ENCODE measurements at regions not wholly inside any gene's neighbourhood (a gene's known extent, or its start where the extent isn't known, plus 50 kb on each side); places are given as distances from the start of the nearest gene placed in this dataset.

DNA sequence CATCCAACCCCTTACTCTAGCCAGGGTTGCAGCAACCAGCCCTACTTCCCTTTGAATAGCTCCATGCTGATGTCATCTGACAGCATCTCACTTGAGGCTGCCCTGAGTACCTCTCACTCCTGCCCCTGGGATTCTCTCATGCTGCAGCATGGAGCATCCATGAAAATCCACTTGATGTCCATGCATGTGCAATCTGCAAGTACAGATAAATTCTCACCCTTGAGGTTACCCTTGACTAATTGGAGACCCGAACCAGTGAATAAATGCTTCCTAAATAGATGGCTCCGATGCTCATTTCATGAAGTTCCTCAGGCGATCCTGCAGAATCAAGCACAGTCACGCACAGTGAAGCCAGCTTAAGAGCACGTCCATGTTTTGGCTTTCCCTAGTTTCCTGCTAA is 298.3 kb downstream of the RBM43 start:
- no peak for FAIRE-seq

DNA sequence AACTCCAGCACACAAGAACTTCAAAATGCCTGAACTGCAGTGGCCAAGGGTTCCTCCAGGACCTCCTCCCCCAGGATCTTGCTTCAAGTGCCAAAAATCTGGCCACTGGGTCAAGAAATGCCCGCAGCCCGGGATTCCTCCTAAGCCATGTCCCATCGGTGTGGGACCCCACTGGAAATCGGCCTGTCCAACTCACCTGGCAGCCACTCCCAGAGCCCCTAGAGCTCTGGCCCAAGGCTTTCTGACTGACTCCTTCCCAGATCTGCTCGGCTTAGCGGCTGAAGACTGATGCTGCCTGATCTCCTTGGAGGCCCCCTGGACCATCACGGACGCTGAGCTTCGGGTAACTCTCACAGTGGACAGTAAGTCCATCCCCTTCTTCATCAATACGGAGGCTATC is 306.4 kb downstream of the RBM43 start:
- no peak for FAIRE-seq

DNA sequence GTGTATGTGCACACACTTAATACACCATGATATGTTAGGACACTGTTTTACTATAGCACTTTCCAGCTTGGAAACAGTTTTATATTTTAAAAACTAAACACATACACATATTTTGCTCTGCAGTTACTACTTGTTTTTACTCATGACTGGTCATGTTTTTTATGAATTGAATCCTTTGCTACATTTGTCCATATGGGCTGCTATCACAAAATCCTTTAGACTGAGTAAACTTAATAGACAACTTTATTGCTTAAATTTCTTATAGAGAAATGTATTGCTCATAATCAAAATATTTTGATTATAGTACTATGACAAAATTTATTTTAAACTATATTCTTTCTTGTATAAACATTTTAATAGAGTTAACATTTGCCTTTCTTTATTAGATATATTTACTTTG is 314.8 kb downstream of the RBM43 start:
- FAIRE-seq: peak; percentile 82

DNA sequence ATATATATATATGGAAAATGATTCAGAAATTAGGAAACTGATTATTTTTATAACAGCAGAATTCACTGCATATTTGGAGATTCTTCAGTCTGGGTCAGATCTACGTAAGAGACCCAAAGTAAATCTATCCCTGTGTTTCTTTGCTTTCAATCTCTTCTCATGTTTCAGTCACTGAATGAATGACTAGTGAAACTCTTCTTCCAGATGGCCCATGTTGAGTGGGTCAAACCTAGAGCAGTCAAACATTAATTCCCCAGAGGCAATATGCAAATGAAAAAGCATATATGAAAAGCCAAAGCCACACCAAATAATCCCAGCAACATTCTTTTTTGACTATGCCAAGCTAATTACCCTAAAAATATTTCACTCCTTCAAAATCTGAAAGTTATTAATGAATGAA is 317.3 kb downstream of the RBM43 start:
- no peak for FAIRE-seq

DNA sequence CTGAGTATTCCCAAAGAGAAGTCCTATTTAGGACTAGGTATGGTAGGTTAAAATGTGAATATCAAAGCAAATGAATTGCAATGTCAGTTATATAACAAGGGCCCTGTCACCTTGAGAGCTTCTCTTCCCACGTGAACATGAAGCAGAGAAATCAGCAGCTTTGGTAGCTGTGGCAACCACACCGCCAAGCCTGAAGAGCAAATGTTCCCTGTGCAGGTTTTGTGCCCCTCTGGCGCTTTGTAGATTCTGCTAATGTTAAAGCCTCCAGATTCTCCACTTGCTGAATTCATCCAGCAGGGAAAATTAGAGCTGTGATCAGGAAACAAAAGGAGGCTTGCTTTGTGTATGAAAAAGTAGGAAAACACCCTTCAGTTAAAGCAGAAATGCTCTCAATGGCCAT is 322.6 kb downstream of the RBM43 start:
- FAIRE-seq: no peak

DNA sequence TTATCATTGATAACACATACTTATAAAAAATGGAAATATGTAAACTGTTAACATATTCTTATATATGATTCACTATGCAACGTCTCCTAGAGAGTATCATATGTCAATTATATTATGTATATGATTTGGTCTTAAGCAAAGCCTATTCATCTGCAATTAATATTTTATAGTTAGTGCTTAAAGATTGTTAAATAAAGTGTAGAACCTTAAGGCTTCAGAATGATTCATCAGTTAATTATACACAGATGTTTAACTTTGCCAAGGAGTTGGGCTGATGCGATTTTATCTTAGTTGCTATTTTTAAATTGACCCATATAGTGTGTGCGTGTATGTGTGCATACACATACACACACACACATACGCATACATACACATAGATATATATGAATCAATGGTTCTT is 323.1 kb downstream of the RBM43 start:
- FAIRE-seq: no peak

DNA sequence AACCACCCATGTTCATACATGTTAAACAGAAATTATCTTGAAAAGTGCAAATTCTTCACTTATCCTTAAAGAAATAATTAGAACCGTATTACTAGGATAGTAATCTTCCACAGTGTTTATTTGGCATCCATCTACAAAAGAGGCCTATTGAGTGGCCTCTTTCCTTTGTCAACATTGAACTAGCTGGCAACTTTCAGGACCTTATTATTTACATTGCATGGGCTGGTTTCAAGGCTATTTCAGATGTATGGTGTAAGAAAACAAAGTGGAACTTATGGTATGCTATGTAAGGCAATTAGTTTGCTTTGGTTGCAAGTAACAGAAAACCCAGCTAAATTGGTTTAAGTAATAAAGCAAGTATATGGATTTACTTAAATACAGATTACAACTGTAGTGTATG is 324.6 kb downstream of the RBM43 start:
- no peak for FAIRE-seq

DNA sequence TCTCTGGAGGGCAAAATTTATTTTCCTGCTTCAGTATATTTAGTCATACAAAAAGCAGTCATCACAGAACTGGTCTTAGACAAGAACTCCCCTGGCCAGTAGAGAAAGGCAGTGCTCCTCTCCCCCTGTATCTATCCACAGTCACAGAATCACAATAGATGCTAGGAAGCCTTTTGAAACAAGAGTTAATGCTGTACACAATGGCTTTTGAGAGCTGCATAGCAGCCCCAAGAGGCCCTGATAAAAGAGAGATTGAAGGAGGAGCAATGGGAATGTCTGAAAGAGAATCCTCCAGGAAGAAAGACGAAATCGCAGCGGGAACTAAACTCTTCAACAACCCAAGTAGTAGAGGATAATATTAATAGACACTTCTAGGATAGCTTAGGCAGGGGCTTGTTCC is 330.2 kb downstream of the RBM43 start:
- FAIRE-seq: no peak

DNA sequence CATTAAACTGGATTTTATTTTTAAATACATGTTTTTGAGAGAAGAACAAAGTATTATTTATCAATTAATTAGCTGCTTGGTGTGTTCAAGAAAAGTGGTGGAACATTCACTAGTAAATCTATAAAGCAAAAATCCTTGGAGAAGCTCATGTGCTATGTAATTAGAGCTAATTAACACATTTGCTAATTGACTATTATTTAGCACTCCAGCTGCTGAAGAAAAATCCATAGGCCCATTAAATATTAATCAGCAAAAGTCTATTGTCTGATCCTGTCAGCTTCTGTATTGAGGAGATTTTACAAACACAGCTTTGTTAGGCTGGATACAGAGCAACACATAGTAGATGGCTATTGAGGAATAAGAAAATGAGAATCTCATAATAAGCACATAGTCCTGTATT is 336.1 kb downstream of the RBM43 start:
- FAIRE-seq: no peak

DNA sequence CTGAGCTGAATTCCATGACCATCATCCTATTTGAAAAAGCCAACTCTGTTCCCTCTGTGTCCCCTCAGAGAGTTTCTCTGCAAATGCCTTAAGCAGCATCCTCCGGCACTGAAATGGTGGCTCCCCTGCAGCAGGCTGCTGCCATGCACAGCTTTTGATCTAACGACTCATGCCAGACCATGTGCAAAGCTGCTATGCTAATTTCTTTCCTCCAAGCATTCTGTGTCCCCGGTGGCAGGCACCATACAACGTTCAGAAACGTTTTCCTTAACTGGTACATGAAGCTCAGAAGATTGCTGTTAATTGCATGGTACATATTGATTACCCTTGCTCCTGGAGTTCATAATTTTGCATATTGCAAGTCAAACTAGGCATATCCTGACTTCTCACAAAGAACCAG is 336.8 kb downstream of the RBM43 start:
- FAIRE-seq: no peak

DNA sequence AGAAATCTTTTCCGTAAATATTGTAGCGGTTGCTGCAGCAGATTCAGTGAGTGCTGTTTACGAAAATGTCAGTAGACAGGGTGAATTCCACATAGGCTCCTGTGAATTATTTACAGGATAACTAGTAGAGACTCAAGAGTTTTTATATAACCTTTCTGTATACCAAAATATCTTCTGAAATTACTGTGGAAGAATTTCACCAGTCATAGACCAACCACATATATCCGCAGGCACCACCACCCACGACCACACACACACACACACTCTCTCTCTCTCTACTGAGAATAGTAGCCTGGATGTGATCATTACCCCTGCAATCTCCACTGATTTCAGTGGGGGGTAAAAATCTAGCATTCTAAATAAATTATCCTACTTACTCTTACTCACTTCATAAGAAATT is 341.8 kb downstream of the RBM43 start:
- FAIRE-seq: no peak

DNA sequence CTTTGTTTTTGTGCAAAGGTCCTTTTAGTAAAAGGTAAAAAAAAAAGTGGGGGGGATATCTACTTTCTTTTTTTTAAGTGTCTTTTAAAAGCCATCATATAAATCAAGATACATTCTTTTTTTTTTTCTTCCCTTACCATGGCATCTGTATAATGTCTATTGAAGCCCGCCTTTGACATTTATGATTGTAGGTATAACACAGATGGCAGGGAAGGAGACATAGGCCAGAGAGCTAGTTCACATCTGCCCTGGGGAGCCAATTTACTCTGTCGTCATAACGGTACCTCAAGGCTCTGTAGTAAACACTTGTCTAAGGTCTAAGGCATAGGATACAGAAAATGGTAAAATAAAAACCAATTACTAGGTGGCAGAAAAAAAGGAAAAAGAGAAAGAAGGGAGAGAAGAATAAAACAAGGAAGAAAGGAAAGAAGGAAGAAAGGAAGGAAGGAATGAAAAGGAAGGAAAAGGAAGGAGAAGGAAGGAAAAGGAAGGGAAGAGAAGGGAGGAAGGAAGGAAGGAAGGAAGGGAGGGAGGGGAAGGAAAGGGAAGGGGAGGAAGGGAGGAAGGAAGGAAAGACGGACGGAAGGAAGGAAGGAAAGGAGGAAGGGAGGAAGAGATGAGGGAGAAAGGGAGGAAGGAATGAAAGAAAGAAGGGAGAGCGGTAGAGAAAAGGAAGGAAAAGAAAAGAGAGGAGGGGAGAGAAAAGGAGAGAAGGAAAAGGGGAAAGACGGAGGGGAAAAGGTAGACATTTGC is 343.5 kb downstream of the RBM43 start:
- FAIRE-seq: no peak

DNA sequence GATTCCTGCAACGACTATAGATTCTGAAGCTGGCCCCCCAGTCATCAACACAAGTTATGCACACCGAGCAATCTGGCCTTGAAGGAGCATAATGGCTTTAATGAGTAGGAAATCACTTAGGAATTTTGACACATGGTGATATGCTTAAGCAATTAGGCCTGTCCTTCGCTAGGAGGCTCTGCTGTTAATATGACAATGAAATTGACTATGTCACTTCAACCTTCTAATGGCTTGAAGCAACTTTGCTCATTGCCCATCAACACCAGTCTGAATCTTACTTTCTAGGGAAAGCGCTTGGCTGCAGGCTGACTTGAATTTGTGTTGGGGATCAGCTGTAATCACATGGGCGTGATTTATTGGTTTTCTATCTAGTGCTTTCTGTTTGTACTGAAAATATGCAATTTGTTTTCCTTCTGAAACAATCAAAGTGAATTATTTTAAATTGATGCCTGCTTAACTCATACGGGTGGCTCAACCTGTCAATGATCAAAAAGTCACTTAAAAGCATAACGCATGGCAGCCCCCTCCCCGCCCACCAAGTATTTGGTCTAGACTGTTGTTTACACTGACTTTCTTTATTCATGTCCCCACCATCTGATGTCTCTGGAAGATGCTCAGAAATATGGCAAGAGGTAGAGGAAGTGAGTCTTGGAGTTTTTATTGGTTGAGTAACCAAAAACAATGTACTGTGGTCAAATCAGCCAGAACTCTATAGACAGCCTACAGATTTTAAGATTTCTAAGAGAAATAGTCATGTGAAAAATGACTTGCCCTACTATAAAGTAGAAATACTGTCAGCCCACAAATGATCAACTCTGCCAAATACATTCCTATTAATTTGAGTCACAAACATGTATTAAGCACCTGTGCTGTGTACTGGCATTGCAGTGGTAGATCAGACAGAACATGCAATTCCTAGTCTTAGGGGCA is 344.9 kb downstream of the RBM43 start:
- no peak for FAIRE-seq

DNA sequence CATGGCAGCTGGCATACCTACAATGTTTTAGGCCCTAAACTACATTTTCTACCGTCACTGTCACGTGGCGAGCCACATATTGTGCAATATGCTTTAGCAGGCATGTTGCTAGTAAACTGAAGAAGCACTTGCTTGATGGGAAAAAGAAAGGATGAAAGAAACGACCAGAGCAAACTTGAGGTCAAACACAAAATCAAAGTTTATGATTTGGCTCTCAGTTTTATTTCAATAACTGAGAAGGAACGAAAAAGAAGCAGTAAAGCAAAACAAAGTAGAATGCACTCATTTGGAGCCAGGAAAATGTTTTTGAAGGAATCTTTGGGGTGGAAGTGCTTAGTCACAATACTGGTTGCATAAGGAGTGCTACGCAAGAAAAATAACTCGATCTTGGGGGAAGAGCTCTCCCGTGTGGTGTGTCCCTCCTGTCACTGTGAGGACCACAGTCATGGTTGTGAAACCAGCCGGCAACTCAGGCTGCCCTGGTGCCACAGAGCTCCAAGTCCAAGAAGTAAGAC is 349.8 kb downstream of the RBM43 start:
- no peak for FAIRE-seq

DNA sequence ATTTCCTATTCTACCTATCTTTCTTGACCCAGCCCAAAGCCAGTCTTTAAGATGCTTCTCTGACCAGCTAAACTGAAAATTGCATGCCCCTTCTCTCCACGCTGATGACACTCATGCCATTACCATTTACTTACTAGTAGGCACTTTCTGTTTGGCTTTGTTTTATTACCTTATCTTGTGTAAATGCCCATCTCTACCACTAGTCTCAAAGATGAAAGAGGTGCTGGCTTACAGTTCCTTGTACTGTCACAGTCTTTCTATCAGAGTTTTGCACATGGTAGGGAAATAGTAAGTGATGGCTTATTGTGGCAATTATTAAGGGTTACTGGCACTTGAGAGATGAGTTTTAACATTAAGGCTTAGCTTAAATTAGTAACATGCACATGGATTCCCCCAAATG is 352.1 kb downstream of the RBM43 start:
- FAIRE-seq: no peak

DNA sequence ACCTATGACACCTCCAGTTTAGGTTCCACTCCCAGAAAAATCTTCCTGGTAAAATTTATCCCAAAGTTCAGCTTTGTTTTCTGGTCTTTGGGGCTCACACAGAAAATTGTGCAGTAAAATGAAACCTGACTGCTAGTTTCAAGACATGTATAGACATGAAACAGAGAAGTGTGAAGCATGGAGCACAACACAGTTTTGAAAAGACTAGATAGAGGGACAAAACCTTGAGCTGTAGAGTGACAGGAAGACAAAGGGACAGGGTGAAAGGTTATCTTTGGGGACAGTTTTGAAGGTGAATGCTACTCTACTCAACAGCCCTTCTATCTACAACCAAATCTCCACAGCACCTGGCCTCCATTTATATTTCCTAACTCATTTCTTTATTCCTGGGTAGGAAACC is 352.6 kb downstream of the RBM43 start:
- no peak for FAIRE-seq

DNA sequence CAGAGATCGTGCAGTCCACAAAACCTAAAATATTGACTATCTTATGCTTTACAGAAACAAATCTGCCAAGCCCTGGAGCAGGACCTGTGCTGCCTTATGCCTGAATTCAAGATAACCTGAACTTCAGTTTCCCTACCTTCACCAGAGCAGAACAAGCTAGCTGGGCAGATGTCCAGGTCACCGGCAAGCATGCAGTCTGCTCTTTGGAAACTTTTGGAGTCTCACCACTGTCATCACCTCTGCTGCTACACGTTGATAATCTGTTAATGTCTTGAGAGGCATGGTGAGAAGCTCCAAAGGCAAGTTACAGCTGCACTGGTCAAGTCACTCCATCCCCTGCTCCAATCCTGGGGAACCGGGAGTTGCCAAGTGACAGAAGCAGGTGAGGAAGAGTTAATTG is 354.2 kb downstream of the RBM43 start:
- no peak for FAIRE-seq

DNA sequence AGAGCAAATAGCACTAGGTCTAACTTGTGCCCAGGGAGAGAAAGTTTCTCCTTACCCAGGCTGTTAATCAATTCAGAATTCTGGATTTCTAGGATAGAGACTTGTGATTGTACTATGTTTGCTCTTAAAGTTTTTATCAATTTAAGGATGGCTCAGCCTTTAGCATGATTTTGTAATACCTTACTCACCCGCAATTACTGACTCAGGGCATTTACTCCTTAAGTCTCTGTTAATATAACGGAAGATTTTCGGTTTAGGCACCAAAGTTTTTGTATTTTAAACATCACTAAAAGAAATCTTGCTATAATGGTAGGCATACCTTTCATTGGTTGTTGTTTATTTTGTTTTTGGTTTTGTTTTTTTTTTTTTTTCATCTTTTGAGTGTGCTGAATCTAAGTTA is 358.2 kb downstream of the RBM43 start:
- no peak for FAIRE-seq

DNA sequence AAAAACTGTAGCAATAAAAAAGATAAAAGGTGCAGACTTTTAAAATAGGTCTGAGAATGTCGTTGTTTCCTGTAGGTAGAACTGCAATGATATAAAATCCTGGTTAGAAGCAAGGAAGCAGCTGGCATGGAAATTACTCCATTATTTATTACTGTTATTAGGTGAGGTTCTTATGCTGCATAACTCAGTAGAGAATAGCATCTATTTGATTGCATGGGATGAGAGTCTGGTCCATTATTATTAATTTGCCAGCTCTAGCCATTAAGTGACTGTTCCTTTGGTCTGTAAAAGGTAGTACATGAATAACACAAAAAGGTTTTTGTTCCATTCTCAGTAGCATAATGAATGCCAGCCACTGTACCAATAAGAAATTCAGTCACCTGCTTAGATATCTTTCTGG is 358.6 kb downstream of the RBM43 start:
- no peak for FAIRE-seq

DNA sequence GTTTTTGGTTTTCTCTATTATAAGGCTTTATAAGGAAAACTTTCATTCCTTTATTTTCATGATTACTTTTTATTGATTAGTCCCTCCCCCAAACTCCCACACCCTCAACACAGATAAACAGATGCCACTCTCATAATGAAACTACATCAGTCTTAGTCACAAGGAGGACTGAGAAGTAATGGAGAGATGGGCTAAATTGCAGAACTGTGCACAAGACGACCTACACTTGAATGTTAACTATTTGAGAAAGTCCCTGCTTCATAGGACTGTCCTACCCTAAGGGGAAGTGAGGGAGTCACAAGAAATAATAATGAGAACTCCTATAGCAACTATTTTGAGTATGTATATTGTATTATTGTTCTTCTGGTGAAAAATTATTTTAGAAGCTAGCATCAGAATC is 360.8 kb downstream of the RBM43 start:
- FAIRE-seq: no peak

DNA sequence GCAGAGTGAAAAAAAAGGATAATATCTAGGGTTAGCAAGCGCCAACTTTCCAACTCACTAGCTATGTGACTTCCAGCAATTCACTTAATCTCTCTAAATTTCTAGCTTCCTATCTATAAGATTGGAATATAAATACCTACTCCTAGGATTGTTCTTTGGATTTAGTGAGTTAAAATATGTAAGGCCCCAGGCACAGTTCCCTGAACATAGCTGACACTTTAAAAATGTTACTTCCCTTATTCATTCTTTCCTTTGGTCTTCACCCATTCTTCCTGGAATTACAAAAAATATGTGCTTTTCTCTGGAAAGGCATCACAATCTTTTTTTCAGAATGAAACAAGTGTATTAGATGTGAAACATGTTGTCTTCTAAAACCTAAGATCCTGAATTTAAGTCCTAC is 365.7 kb downstream of the RBM43 start:
- no peak for FAIRE-seq

DNA sequence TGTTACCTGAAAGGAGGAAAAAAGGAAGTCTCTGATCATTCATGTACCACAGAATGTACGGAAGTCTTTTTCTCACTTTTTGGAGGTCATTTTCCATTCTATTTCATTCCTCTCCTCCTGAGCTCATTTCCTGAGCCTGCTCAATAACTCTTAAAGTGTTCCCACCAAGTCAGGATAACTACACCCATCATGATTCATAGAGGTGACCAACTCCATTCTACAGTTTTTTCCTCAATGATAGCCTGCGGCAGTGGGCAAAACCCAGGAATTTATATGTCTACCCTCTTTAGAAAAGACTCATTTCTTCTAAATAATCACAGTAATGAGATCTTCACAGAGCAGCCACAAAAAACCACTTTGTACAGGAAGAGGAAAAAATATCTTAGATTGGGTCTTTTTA is 372.5 kb downstream of the RBM43 start:
- FAIRE-seq: no peak

DNA sequence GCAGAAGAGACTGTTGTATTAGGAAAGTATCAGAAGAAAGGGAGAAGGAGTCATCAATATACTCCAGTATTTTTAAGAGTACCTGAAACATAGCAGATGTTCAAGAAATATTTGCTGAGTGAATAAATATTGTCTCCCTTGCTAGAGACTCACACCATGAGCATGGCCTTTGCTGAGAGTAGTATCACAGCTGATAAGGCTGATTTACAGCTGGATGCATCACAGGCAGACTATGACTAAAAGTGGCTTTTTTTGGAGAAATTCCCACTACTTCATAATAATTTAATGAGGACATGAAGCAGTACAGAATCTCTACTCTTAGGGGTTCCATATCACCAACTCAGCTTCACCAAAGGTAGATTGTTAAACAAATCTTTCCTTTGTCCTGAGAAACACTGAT is 373.3 kb downstream of the RBM43 start:
- no peak for FAIRE-seq

DNA sequence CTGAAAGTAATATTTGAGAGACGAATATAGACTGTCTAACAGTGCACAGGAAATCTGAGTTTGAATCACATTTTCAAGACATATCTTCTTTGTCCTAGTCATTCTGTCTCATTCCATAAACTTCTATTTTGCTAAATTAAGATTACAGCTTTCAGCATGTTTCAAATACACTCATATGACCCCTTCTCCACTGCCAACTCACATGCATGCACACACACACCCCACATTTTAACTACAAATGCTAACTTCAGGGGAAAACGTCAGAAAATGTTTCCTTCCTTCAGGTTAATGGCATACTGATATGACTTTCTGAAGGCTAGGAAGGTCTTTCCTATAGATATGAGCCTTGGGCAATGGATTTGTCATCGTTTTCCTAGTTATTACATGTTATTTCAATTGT is 373.7 kb downstream of the RBM43 start:
- FAIRE-seq: no peak
